Panc1 (cell line): ENCODE measurements at regions not wholly inside any gene's neighbourhood (a gene's known extent, or its start where the extent isn't known, plus 50 kb on each side); places are given as distances from the start of the nearest gene placed in this dataset.

Experiments
- ATAC-seq: fragments of 200-7000 bp; cut with Tn5 transposase; 2 replicates; pipeline ENCODE4 v1.9.1; 2020; ENCODE audit warnings: mild to moderate bottlenecking, moderate library complexity
- BruUV-seq: library from RNA; stranded (reverse); fragments of 400-500 nt; replicated peaks from 2 replicates; lab custom pipeline; 2021; lab: Mats Ljungman, UMichigan
- CTCF ChIA-PET: fragments of 300-600 bp; sonication (Branson Sonifier 250); formaldehyde crosslinking; loops from one replicate; lab custom pipeline; 2022; ENCODE audit warnings: antibody characterized with exemption; lab: Charles Lee
- POLR2A ChIA-PET: fragments of 300-600 bp; sonication (Branson Sonifier 250); formaldehyde crosslinking; loops from one replicate; lab custom pipeline; 2022; ENCODE audit warnings: antibody characterized with exemption; lab: Charles Lee
- DNase-seq: peaks from one replicate; pipeline ENCODE4 v3.0.0-alpha.2; 2010; ENCODE audit warnings: low read depth, low spot score
- H3K27ac ChIP-seq: 2 replicates; pipeline ENCODE4 v1.5.1; 2011; ENCODE audit warnings: mild to moderate bottlenecking, low read length, inconsistent platforms
- H3K27me3 ChIP-seq: fragments of 200-500 bp; sonication (Bioruptor generic); 2 replicates; pipeline ENCODE4 v1.6.0; 2014; ENCODE audit warnings: low read length, inconsistent platforms; ENCODE audit not compliant: control insufficient read depth, insufficient read depth
- H3K36me3 ChIP-seq: fragments of 200-500 bp; sonication (Bioruptor generic); 2 replicates; pipeline ENCODE4 v1.5.1; 2014; ENCODE audit warnings: inconsistent platforms, mild to moderate bottlenecking, low read length, moderate library complexity; ENCODE audit not compliant: control insufficient read depth, insufficient read depth
- H3K4me1 ChIP-seq: 2 replicates; pipeline ENCODE4 v1.5.1; 2011; ENCODE audit warnings: inconsistent platforms, mild to moderate bottlenecking, low read length, moderate library complexity; ENCODE audit not compliant: control insufficient read depth, insufficient read depth
- H3K4me3 ChIP-seq, 2 experiments: 2 replicates each; pipeline ENCODE4 v1.5.1; 2011 to 2012; ENCODE audit warnings: low read depth in 2 of 2, low read length in 2 of 2, mild to moderate bottlenecking in 2 of 2, inconsistent platforms in 1 of 2, moderate library complexity in 1 of 2
- H3K9me3 ChIP-seq: fragments of 200-500 bp; sonication (Bioruptor generic); 2 replicates; pipeline ENCODE4 v1.5.1; 2014; ENCODE audit warnings: low read depth, mild to moderate bottlenecking, inconsistent platforms, low read length, moderate library complexity; ENCODE audit not compliant: control insufficient read depth, insufficient read depth
- POLR2AphosphoS5 ChIP-seq: IDR thresholded peaks from 2 replicates; pipeline ENCODE4 v1.6.1; 2012; ENCODE audit warnings: mild to moderate bottlenecking, low read depth, low read length, moderate library complexity
- SIN3A ChIP-seq: IDR thresholded peaks from 2 replicates; pipeline ENCODE4 v1.6.1; 2012; ENCODE audit warnings: low read depth, mild to moderate bottlenecking, low read length, moderate library complexity, borderline replicate concordance; ENCODE audit not compliant: insufficient read depth
- TCF7L2 ChIP-seq: IDR thresholded peaks from 2 replicates; pipeline ENCODE4 v1.6.1; 2011; ENCODE audit warnings: mild to moderate bottlenecking, low read depth, low read length, inconsistent platforms
- in situ Hi-C: cut with HindIII; loops from 2 replicates; pipeline ENCODE4 v1.10.0; 2016; ENCODE audit warnings: low sequenced_read_pairs, low pct_unique_long_range_greater_than_20kb
- intact Hi-C: fragments of 100-400 bp; cut with micrococcal nuclease; formaldehyde crosslinking; loops from one replicate; pipeline ENCODE4 v1.10.0; 2022; ENCODE audit not compliant: unreplicated experiment
- TF ChIP-seq, protein P1 (sequence below): fragments of 450-650 bp; IDR thresholded peaks from 2 replicates; pipeline ENCODE4 v1.5.1; 2017; ENCODE audit warnings: mild to moderate bottlenecking
- TF ChIP-seq, protein P2 (sequence below), 2 experiments: IDR thresholded peaks; 2 replicates each; pipeline ENCODE4 v1.6.1; 2011 to 2012; ENCODE audit warnings: low read depth in 2 of 2, control low read depth in 1 of 2, low read length in 1 of 2, mild to moderate bottlenecking in 1 of 2, moderate library complexity in 1 of 2; ENCODE audit not compliant: insufficient read depth in 1 of 2

DNA sequence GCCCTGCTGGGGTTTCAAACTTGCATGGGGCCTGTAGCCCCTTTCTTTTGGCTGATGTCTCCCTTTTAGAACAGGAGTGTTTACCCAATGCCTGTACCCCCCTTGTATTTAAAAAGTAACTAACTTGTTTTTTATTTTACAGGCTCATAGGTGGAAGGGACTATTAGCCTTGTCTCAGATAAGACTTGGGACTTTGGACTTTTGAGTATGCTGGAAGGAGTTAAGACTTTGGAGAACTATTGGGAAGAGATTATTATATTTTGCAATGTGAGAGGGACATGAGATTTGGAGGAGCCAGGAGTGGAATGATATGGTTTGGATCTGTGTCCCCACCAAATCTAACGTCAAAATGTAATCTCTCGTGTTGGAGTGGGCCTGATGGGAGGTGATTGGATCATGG lies 314.9 kb upstream of the SP8 start:
- TF ChIP-seq TCF7L2, result no peak
- TF ChIP-seq, protein P1, sequence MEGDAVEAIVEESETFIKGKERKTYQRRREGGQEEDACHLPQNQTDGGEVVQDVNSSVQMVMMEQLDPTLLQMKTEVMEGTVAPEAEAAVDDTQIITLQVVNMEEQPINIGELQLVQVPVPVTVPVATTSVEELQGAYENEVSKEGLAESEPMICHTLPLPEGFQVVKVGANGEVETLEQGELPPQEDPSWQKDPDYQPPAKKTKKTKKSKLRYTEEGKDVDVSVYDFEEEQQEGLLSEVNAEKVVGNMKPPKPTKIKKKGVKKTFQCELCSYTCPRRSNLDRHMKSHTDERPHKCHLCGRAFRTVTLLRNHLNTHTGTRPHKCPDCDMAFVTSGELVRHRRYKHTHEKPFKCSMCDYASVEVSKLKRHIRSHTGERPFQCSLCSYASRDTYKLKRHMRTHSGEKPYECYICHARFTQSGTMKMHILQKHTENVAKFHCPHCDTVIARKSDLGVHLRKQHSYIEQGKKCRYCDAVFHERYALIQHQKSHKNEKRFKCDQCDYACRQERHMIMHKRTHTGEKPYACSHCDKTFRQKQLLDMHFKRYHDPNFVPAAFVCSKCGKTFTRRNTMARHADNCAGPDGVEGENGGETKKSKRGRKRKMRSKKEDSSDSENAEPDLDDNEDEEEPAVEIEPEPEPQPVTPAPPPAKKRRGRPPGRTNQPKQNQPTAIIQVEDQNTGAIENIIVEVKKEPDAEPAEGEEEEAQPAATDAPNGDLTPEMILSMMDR, result no peak
- TF ChIP-seq POLR2AphosphoS5, result no peak
- TF ChIP-seq, protein P2, sequence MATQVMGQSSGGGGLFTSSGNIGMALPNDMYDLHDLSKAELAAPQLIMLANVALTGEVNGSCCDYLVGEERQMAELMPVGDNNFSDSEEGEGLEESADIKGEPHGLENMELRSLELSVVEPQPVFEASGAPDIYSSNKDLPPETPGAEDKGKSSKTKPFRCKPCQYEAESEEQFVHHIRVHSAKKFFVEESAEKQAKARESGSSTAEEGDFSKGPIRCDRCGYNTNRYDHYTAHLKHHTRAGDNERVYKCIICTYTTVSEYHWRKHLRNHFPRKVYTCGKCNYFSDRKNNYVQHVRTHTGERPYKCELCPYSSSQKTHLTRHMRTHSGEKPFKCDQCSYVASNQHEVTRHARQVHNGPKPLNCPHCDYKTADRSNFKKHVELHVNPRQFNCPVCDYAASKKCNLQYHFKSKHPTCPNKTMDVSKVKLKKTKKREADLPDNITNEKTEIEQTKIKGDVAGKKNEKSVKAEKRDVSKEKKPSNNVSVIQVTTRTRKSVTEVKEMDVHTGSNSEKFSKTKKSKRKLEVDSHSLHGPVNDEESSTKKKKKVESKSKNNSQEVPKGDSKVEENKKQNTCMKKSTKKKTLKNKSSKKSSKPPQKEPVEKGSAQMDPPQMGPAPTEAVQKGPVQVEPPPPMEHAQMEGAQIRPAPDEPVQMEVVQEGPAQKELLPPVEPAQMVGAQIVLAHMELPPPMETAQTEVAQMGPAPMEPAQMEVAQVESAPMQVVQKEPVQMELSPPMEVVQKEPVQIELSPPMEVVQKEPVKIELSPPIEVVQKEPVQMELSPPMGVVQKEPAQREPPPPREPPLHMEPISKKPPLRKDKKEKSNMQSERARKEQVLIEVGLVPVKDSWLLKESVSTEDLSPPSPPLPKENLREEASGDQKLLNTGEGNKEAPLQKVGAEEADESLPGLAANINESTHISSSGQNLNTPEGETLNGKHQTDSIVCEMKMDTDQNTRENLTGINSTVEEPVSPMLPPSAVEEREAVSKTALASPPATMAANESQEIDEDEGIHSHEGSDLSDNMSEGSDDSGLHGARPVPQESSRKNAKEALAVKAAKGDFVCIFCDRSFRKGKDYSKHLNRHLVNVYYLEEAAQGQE (IDR thresholded peaks at IDR 0.05; ENCODE audit: insufficient read depth in 1 of 2, low read depth in 2 of 2, low read length in 1 of 2), result no peak
- no peak for TF ChIP-seq SIN3A
- H3K27me3 ChIP-seq, result no peaks in the 10 kb centered on the region
- ATAC-seq (no peak), DNase-seq (no peak)
- in situ Hi-C loops (no loop called here), intact Hi-C loops (no loop called here)
- no TSS peak for BruUV-seq
- ChIA-PET POLR2A (no interaction called here), CTCF (no interaction called here)
- H3K4me3 ChIP-seq, result no peak overlapping the region
- no peak overlapping the region for H3K27ac ChIP-seq
- no peaks in the 10 kb centered on the region for H3K9me3 ChIP-seq
- H3K4me1 ChIP-seq, result no peaks in the 10 kb centered on the region
- H3K36me3 ChIP-seq, result no peaks in the 10 kb centered on the region

DNA sequence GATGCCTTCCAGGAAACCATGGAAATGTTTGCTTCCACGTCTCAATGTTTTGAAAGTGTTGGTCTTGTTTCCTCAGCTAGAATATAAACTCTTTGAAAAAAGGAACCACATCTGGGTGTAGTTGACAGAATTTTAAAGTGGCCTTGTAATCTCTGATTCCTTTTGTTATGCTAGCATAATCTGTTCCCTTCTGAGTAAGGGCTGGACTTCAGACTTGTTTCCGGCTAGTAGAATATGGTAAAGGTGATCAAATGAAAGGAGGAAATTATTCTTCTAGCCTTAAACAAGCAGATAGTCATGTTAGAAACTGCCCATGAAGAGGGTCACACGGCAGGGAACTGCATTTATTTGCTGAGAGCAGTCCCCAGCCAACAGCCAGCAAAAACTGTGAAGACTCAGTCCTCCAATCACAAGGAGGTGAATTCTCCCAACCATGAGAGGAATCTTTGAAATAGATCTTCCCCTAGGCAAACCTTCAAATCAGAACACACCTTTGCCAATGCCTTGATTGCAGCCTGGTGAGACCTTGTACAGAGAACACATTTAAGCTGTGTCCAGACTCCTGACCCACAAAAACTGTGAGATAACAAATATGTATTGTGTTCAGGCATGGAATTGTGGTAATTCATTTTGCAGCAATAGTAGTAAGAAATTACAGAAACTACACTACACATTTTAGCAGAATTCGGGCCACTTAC lies 316.9 kb upstream of the SP8 start:
- DNase-seq, result no peak
- in situ Hi-C loops (no loop called here), intact Hi-C loops (no loop called here)
- Histone ChIP-seq H3K27me3 (no peaks in the 10 kb centered on the region), H3K9me3 (no peaks in the 10 kb centered on the region), H3K4me1 (no peaks in the 10 kb centered on the region), H3K36me3 (no peaks in the 10 kb centered on the region), H3K27ac (no peak overlapping the region), H3K4me3 (no peak overlapping the region)
- CTCF ChIA-PET, result no interaction called here
- no peak for TF ChIP-seq TCF7L2
- ATAC-seq, result no peak
- no TSS peak for BruUV-seq
- POLR2A ChIA-PET, result no interaction called here

DNA sequence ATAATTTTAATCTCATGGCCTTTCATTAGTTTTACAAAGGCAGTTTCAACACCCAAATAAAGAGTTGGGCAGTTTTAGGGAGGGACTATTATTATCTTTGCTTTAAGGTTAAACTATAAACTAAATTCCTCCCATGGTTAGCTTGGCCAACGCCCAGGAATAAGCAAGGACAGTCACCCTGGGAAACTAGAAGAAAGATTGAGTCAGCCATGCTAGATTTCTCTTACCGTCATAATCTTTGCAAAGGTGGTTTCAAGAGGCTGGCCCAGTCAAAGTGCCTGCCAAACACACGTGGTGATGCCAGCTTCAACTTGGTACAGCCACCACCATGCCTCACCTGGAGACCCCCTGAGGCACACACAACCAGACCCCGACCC lies 317.4 kb upstream of the SP8 start:
- ChIA-PET CTCF (no interaction called here), POLR2A (no interaction called here)
- in situ Hi-C loops (no loop called here), intact Hi-C loops (no loop called here)
- no TSS peak for BruUV-seq
- H3K9me3 ChIP-seq, result no peaks in the 10 kb centered on the region
- H3K4me1 ChIP-seq, result no peaks in the 10 kb centered on the region
- no peaks in the 10 kb centered on the region for H3K36me3 ChIP-seq
- TF ChIP-seq SIN3A (no peak), POLR2AphosphoS5 (no peak), TCF7L2 (no peak)
- TF ChIP-seq, protein P2 (IDR thresholded peaks at IDR 0.05; ENCODE audit: insufficient read depth in 1 of 2, low read depth in 2 of 2, low read length in 1 of 2), result no peak
- TF ChIP-seq, protein P1, result no peak
- H3K27ac ChIP-seq, result no peak overlapping the region
- H3K27me3 ChIP-seq, result no peaks in the 10 kb centered on the region
- no peak overlapping the region for H3K4me3 ChIP-seq
- DNase-seq, result no peak
- ATAC-seq, result no peak
